LHCN-M2 (cell line): ENCODE measurements at regions not wholly inside any gene's neighbourhood (a gene's known extent, or its start where the extent isn't known, plus 50 kb on each side); places are given as distances from the start of the nearest gene placed in this dataset.
A peak's percentile ranks its signal among the peaks of the same experiment; 100 is the strongest.
"Not testable (repeated sequence)": the region's sequence is repeated elsewhere in the genome, so short reads cannot be mapped to it uniquely, and the experiment has no call there.

Experiments used
- DNase-seq: peaks from one replicate; pipeline ENCODE4 v3.0.0-alpha.2; 2012; ENCODE audit warnings: low read depth

- DNase-seq, result peak; percentile 27
These were observed 51.5 kb upstream of the MAP3K1 start for GRCh38 chr5:56763711-56764466.

GRCh38 chr5:56763182-56763581, 52.2 kb upstream of the MAP3K1 start:
- no peak for DNase-seq

DNA sequence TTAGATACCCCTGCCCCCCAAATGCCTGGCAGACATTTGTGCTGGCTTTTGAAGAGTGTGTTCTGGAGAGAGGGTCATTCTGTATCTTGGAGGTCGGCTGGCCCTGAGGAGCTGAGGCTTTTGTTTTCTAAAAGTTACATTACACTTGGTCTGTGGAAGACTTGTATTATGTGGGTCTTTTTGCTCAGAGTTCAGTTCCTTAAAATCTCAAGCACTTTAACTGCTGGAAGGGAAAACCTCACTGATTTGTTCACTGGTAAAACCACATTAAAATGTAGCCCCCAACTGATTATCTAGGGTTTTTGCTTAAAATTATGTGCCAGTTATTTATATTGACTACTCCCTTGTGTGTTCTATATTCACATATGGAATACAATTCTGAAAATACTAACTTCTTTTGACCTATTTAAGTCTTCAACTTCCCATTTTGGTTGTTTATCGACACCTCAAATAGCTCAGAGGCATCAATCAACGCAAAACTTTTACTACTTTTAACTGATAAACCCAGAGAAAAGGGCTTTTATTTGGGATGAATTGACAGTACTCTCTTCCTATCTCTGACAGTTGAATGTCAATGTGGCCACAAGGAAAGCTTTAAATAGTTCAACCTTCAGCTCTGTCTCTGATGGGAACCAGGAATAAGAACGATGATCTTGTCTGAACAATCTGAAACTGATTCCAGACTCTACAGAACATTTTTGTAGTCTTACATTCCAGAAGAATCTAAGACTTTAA, 54.0 kb upstream of the MAP3K1 start:
- DNase-seq, result no peak

GRCh38 chr5:56760723-56761122, 54.6 kb upstream of the MAP3K1 start:
- no peak for DNase-seq

DNA sequence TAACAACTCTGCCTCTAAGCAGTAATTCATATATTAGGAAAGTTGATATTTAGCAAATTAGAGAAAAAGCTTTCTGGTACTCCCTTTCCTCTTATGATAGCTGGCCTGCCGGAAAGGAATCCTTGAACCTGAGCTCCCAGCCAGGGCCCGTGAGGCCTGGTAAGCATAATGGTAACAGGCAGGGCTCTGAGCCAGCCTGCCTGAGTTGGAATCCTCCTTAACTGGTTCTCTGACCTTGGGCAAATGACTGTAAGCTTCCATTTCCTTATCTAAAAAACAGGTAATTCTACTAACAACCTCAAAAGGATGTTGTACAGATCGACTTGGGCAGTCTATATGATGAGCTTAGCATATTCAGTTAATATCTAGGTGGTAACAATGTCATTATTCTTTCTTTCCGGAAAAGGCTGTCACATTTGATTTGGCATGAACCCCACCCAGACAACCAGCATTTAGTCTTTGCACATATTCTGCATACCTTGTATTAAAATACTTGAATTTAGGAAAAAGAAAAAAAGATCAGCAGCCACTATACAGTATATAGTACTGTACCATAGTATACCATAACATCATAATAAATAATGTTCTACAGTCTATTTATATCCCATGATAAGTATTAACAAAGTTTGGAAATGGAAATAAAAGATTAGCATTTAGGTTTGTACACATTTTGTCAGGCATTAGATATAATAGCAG, 55.7 kb upstream of the MAP3K1 start:
- no peak for DNase-seq

DNA sequence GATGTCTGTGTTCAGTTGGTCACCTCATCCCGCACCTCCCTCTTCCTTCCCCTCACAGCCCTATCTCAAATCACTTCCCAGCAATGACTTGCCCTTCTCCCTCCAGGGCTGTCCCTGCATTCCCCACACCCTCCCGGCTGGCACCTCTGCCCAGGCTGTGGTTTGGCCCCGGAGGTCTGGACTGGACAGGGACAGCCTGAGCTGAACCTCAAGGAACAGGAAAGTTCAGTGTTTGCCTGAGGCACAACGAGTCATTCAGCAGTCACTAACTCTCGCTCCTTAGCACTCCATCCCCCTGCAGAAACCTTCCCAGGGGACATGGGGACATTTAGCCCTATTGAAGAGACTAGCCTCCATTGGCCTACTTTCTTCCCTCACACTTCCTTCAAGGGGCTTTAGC, 58.3 kb upstream of the MAP3K1 start:
- no peak for DNase-seq

DNA sequence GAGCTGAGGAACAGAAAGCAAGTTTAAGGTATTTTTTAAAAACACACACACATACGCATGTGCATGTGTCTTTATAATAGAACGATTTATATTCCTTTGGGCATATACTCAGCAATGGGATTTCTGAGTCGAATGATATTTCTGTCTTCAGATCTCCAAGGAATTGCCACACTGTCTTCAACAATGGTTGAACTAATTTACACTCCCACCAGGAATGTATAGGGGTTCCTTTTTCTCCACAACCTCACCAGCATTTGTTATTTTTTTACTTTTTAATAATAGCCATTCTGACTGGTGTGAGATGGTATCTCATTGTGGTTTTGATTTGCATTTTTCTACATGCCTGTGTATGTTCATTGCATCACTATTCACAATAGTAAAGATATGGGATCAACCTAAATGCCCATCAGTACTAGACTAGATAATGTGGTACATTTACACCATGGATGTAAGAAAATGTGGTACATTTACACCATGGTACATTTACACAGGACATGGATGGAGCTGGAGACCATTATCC, 60.3 kb upstream of the MAP3K1 start:
- DNase-seq, result no peak

GRCh38 chr5:56753588-56753987, 61.8 kb upstream of the MAP3K1 start:
- DNase-seq, result not testable (repeated sequence)

GRCh38 chr5:56751572-56752313, 63.6 kb upstream of the MAP3K1 start:
- DNase-seq, result no peak

DNA sequence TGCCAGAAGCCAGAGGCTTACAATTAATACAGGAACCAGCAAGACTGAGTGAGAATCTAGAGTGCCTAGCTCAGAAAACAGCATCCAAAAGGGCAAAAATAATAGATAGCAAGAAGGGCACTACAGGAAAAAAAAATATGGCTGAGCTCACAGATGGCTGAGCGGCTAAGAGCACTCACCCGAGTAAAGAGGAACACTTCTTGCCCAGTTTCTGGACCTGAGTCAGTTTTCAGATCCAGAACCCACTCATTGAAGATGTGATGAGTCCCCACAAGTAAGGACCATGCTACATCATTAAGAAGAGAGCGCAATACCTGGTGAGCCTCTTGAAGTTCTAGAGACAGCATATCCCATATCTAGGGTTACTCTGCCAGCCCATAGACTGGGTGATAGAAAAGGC, 65.5 kb upstream of the MAP3K1 start:
- DNase-seq, result no peak

GRCh38 chr5:56746553-56747339, 68.6 kb upstream of the MAP3K1 start:
- no peak for DNase-seq

- no peak for DNase-seq
These were observed 69.5 kb upstream of the MAP3K1 start for GRCh38 chr5:56745864-56746263.

GRCh38 chr5:56740868-56741267, 74.5 kb upstream of the MAP3K1 start:
- no peak for DNase-seq

DNA sequence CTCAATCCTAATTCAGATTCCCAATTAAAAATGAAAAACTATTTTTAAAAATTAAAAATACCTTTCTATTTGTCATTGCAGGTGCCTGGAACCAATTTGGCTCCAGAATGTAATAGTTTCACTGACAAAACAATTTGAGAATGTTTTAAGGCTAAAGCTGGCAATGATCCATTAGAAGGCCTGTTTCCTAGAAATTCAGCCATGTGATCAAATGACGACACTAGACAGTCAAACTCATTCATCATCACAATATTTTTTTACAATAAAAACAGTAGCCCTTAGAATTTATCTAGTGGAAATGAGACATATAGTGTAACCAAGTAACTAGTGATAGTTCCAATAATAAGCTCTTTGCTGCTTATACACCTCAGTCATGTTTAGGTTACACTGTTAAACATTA, 75.4 kb upstream of the MAP3K1 start:
- DNase-seq, result no peak

- no peak for DNase-seq
These were observed 77.3 kb upstream of the MAP3K1 start for GRCh38 chr5:56737951-56738606.

GRCh38 chr5:56737002-56737621, 78.2 kb upstream of the MAP3K1 start:
- no peak for DNase-seq

GRCh38 chr5:56735849-56736641, 79.3 kb upstream of the MAP3K1 start:
- DNase-seq, result no peak

DNA sequence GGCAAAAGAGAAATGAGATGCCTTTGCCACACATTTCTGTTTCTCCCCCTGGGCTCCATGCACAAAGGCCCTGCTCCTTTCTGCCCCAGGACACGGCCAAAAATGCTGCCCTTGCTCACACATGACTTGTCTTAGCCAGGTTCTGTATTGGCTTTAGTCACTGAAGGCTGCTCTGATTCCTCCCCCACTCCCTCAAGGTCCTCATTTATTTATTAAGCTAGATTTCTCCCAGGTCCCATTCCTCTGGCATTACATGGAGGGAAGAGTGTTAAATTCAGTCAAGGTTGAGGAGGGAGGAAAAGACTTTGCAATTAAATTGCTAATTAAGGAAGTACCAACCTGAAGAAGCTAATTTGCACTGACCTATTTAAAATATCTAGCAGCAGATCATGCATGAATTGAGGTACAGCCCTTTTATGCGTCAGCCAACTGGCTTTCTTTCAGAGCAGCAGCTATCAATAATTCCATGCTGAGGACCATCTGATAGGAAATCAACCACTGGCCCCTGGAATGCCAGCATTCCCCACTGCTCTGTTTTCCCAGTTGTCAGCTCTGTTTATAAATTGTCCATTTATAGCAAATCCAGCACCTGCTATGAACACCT, 81.2 kb upstream of the MAP3K1 start:
- peak; percentile 1 for DNase-seq

DNA sequence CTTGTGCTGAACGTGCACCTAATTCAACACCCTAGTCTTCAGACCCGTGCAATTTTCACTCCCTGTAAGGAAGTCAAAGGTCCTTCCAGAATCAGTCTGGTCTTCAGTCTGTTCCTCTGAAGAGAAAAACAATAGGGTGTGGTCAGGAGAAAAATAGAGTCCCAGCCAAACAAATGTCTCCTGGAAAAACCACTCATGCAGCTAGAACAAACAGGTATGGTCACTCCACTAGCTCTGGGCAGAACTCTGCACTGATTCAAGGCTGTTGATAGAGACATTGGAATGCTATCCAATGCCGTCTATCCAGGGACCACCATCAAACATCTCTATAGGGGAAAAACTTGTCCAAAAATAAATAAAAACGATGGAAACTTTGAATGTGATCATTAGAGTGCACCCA, 81.8 kb upstream of the MAP3K1 start:
- DNase-seq, result no peak
